GM12865 (cell line): ENCODE measurements at regions not wholly inside any gene's neighbourhood (a gene's known extent, or its start where the extent isn't known, plus 50 kb on each side); places are given as distances from the start of the nearest gene placed in this dataset.
"Not testable (repeated sequence)": the region's sequence is repeated elsewhere in the genome, so short reads cannot be mapped to it uniquely, and the experiment has no call there.

Source experiments
- DNase-seq: peaks from one replicate; pipeline ENCODE4 v3.0.0; 2010; ENCODE audit warnings: low read depth
- H3K4me3 ChIP-seq: 2 replicates; pipeline ENCODE4 v1.5.1; 2011; ENCODE audit warnings: mild to moderate bottlenecking, low read depth, low read length, control low read depth
- CTCF ChIP-seq: IDR thresholded peaks from 2 replicates; pipeline ENCODE4 v1.5.1; 2011; ENCODE audit warnings: low read length, control low read depth, low read depth, inconsistent platforms; ENCODE audit not compliant: insufficient read depth; ENCODE audit errors: missing control alignments

- no peak overlapping the region for H3K4me3 ChIP-seq
- DNase-seq: peak; percentile 44
- TF ChIP-seq CTCF: peak; percentile 55
Observed at GRCh38 chr20:43404878-43405277, 52.8 kb upstream of the SRSF6 start.

- not testable (repeated sequence) for H3K4me3 ChIP-seq, DNase-seq
Observed at GRCh38 chr20:43400882-43401281, 56.8 kb upstream of the SRSF6 start.

GRCh38 chr20:43398676-43399324 lies 58.9 kb upstream of the SRSF6 start:
- no peak for TF ChIP-seq CTCF
- no peak overlapping the region for H3K4me3 ChIP-seq
- DNase-seq: no peak

- no peak overlapping the region for H3K4me3 ChIP-seq
- no peak for TF ChIP-seq CTCF
- DNase-seq: no peak
Observed at GRCh38 chr20:43397147-43397546, 60.5 kb upstream of the SRSF6 start.

GRCh38 chr20:43393052-43393451 lies 64.6 kb upstream of the SRSF6 start:
- DNase-seq: no peak
- no peak overlapping the region for H3K4me3 ChIP-seq
- no peak for TF ChIP-seq CTCF

- no peak overlapping the region for H3K4me3 ChIP-seq
- TF ChIP-seq CTCF: no peak
- no peak for DNase-seq
Observed at GRCh38 chr20:43392561-43392960, 65.1 kb upstream of the SRSF6 start.

GRCh38 chr20:43389839-43390626 lies 67.7 kb upstream of the SRSF6 start:
- no peak overlapping the region for H3K4me3 ChIP-seq
- DNase-seq: no peak
- TF ChIP-seq CTCF: peak; percentile 10
